AG04450 (cell line): ENCODE measurements at regions not wholly inside any gene's neighbourhood (a gene's known extent, or its start where the extent isn't known, plus 50 kb on each side); places are given as distances from the start of the nearest gene placed in this dataset.

Experiments
- CTCF ChIA-PET: fragments of 300-600, 350-600 bp; formaldehyde crosslinking; extraction: SDS; loops from one replicate; lab custom pipeline; 2022; ENCODE audit warnings: antibody characterized with exemption, inconsistent platforms; lab: Charles Lee
- POLR2A ChIA-PET: fragments of 350-600 bp; formaldehyde crosslinking; extraction: SDS; loops from one replicate; lab custom pipeline; 2021; ENCODE audit warnings: antibody characterized with exemption, inconsistent platforms; lab: Yijun Ruan, JAX
- DNase-seq: peaks from one replicate; pipeline ENCODE4 v3.0.0-alpha.2; 2011; ENCODE audit warnings: low read depth, low spot score
- H3K27ac ChIP-seq: one replicate; pipeline ENCODE4 v1.5.1; 2012; ENCODE audit warnings: low read depth, low read length, control low read depth
- H3K27me3 ChIP-seq: one replicate; pipeline ENCODE4 v1.6.0; 2012; ENCODE audit warnings: low read length; ENCODE audit not compliant: control insufficient read depth, insufficient read depth
- H3K4me3 ChIP-seq: 2 replicates; pipeline ENCODE4 v1.5.1; 2011; ENCODE audit warnings: mild to moderate bottlenecking, low read depth, low read length, control low read depth
- H3K9me3 ChIP-seq: 2 replicates; pipeline ENCODE4 v1.5.1; 2012; ENCODE audit warnings: low read length; ENCODE audit not compliant: control insufficient read depth, insufficient read depth
- TF ChIP-seq, protein P1 (sequence below): IDR thresholded peaks from 2 replicates; pipeline ENCODE4 v1.5.1; 2011; ENCODE audit warnings: low read depth, low read length, control low read depth, inconsistent platforms

DNA sequence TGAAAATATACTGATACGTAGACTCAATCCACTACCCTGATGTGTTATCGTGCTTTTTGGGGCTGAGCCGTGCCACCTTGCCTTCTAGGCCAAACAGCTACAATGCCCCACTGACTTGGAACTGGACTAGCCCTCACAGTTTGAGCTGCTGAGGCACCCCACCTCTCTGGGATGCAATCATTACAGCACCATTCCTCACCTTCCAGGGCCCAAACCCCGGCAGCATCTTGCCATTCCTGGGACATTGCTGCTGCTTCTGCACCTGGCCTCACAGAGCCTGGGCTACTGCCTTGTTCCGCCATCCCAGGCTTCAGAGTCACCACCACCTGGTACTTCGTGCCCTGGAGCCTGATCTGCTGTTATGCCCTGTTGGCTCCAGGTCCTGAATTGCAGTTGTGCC, 89.5 kb upstream of the SNCAIP start:
- Histone ChIP-seq H3K4me3 (no peak overlapping the region), H3K9me3 (no peaks in the 10 kb centered on the region), H3K27ac (no peak overlapping the region), H3K27me3 (no peaks in the 10 kb centered on the region)
- ChIA-PET CTCF (no interaction called here), POLR2A (no interaction called here)
- DNase-seq = no peak
- TF ChIP-seq, protein P1, sequence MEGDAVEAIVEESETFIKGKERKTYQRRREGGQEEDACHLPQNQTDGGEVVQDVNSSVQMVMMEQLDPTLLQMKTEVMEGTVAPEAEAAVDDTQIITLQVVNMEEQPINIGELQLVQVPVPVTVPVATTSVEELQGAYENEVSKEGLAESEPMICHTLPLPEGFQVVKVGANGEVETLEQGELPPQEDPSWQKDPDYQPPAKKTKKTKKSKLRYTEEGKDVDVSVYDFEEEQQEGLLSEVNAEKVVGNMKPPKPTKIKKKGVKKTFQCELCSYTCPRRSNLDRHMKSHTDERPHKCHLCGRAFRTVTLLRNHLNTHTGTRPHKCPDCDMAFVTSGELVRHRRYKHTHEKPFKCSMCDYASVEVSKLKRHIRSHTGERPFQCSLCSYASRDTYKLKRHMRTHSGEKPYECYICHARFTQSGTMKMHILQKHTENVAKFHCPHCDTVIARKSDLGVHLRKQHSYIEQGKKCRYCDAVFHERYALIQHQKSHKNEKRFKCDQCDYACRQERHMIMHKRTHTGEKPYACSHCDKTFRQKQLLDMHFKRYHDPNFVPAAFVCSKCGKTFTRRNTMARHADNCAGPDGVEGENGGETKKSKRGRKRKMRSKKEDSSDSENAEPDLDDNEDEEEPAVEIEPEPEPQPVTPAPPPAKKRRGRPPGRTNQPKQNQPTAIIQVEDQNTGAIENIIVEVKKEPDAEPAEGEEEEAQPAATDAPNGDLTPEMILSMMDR = no peak

DNA sequence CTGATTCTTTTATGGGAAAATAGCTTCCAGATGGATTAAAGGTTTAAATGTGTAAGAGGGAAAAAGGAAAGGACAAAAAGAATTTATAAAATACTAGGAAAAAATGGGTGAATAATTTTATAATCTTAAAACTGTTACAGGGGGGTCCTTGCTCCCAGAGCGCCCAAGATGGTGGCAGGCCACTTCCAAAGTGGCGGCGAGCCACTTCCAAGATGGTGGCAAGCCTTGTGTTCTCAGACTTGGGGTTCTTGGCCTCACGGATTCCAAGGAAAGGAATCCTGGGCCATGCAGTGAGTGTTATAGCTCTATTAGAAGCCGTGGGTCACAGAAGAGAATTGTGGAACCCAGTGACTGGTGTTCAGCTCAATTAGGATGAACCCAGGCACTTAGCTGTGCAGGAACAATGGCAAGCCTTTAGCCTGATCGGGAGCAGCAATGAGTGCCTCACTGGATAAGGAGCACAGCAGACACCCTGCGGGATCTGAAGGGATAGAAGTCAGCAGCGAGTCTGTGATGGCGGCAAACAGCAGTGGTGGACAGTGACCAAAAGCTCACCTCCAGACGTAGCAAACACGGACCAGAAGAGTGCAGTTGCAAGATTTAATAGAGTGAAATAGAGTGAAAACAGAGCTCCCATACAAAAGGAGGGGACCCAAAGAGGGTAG, 83.2 kb upstream of the SNCAIP start:
- Histone ChIP-seq H3K27ac (no peak overlapping the region), H3K9me3 (no peaks in the 10 kb centered on the region), H3K27me3 (no peaks in the 10 kb centered on the region), H3K4me3 (no peak overlapping the region)
- ChIA-PET POLR2A (no interaction called here), CTCF (interaction anchor here (1.0 kb wide), 1 partner anchor 35 kb away, joined by 3 read pairs; no protein-coding TSS in a partner anchor)
- TF ChIP-seq, protein P1 = no peak
- DNase-seq = no peak

DNA sequence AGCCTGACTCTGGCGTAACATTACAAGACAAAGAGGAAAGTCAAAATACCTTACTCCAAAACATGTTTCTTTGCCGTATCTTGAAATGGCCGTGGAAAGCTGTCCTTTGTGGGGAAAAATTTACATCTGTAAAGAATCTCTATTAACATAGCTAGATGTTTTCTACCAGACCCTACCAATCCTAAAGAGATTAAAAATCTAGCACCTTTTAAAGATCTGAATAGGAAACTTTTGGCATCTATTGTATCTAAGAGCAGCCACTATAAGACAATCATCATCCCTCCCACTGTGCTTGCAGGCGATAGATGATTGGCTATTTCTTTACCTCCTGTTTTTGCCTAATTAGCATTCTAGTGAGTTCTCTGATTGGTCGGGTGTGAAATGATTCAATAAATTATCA, 82.5 kb upstream of the SNCAIP start:
- Histone ChIP-seq H3K9me3 (no peaks in the 10 kb centered on the region), H3K4me3 (no peak overlapping the region), H3K27me3 (no peaks in the 10 kb centered on the region), H3K27ac (no peak overlapping the region)
- TF ChIP-seq, protein P1 = no peak
- no peak for DNase-seq
- ChIA-PET POLR2A (no interaction called here), CTCF (interaction anchor here (1.0 kb wide), 1 partner anchor 35 kb away, joined by 3 read pairs; no protein-coding TSS in a partner anchor)

DNA sequence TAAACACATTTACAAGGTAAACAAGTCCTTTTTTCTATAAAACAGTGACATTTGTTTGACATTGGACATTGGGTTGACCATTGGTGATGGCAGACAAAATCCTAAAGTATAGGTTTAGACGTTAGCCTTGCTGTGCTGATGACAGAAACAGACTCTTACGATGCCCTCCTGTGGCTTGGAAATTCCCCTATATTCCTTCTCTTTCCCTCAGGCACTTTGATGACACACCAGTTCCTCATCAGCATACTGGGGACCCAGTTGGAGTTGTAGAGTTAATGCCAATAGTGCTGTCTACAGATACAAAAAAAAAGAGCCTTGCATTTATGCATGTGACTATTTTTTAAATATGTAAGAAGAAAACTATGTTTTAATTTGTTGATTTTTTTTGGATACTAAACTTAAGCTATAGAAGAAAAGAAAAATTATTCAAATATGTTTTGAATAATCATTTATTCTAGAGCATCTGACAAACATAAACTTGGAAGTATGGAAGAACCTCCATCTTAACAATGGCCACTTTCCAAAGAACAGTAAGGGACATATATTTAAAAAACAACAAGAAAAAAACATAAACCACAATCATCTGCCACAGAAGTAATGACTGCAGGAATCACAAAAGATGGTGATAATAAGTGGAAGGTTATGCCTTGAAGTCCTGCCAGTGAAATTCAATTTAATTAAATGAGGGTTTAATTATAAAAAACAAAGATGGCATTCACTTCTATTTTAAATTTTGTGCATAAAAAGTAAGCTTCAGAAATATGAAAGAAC, 75.6 kb upstream of the SNCAIP start:
- no peaks in the 10 kb centered on the region for H3K9me3 ChIP-seq
- no peak for DNase-seq
- no peaks in the 10 kb centered on the region for H3K27me3 ChIP-seq
- POLR2A ChIA-PET = no interaction called here
- CTCF ChIA-PET = interaction anchor here (1.0 kb wide), 1 partner anchor 9 kb away, joined by 3 read pairs; no protein-coding TSS in a partner anchor
- TF ChIP-seq, protein P1 = no peak
- no peak overlapping the region for H3K4me3 ChIP-seq
- no peak overlapping the region for H3K27ac ChIP-seq

DNA sequence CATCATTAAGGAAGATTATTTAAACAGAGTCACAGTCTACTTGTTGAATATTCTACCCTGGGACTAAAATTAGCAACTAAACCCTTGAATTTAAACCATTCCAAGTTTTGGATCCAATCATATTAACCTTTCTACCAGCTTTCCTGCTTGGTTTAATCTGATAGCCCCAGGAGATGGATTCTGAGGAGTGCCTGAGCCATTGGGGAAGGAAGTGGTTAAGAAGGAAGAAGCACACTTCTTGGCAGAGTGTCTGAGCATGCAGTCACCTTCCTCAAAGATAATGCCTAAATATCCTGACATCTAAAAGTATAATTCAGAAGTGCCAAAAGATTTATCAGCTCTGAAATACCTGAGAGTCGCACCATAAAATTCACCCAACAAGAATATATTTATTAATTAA, 74.1 kb upstream of the SNCAIP start:
- CTCF ChIA-PET = no interaction called here
- TF ChIP-seq, protein P1 = no peak
- POLR2A ChIA-PET = no interaction called here

More for the DNA sequence above, 74.1 kb upstream of the SNCAIP start:
- H3K9me3 ChIP-seq = no peaks in the 10 kb centered on the region
- no peak overlapping the region for H3K27ac ChIP-seq
- no peak overlapping the region for H3K4me3 ChIP-seq
- H3K27me3 ChIP-seq = no peaks in the 10 kb centered on the region
- DNase-seq = no peak
